ENCODE measurements at regions not wholly inside any gene's neighbourhood (a gene's known extent, or its start where the extent isn't known, plus 50 kb on each side); places are given as distances from the start of the nearest gene placed in this dataset.

DNA sequence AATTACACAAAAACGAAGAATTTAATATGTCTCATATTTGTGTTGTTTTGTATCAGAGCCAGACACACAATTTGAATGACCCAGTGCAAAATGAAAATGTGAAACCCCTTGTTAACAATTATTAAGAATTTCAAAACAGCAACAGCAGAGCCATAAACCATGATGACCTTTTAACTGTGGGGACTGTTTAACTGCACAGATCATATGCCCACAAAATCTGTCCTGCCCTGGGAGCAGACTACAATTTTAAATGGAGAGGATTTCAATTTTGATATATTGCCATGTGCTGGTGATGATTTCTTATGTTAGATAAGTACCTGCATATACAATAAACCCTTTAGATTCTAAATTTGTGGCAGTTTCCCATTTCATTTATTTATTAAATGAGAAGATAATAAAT lies 455.5 kb upstream of the MGAT4C start:
- Histone ChIP-seq H4K91ac (ENCODE audit: insufficient read length, low read depth, low read length) (no peak overlapping the region), H2BK5ac (ENCODE audit: insufficient read length, low read length) (no peak overlapping the region), H3K23me2 (ENCODE audit: insufficient read length, low read depth, low read length, poor library complexity, severe bottlenecking) (no peaks in the 10 kb centered on the region), H3K79me2 (ENCODE audit: insufficient read depth, low read length) (no peaks in the 10 kb centered on the region), H3K27ac (ENCODE audit: insufficient read length, low read depth, low read length) (no peak overlapping the region), H3K79me1 (ENCODE audit: insufficient read depth, low read depth, low read length, poor library complexity, severe bottlenecking) (no peaks in the 10 kb centered on the region), H3K4ac (ENCODE audit: low read depth, low read length) (no peak overlapping the region), H2AFZ (ENCODE audit: low read length) (no peak overlapping the region), H3K9ac (ENCODE audit: extremely low read depth, insufficient read length, low read length) (no peak overlapping the region), H3K27me3 (ENCODE audit: insufficient read depth, low read length) (no peaks in the 10 kb centered on the region), H2BK120ac (ENCODE audit: low read depth, low read length, poor library complexity, severe bottlenecking) (no peak overlapping the region), H3K14ac (ENCODE audit: insufficient read depth, low read length) (no peak overlapping the region), H3K9me3 (ENCODE audit: control insufficient read depth, low read depth, low read length) (no peaks in the 10 kb centered on the region), H3K56ac (ENCODE audit: insufficient read length, low read depth, low read length) (no peak overlapping the region), H3K4me2 (ENCODE audit: insufficient read depth, insufficient read length, low read length) (no peak overlapping the region), H3T11ph (ENCODE audit: low read length) (no peak overlapping the region), H4K20me1 (ENCODE audit: control insufficient read depth, insufficient read depth, insufficient read length) (no peaks in the 10 kb centered on the region), H3K4me1 (ENCODE audit: insufficient read depth, low read length) (no peaks in the 10 kb centered on the region), H3K18ac (ENCODE audit: insufficient read length, low read depth, low read length) (no peak overlapping the region), H4K8ac (replicated peaks; ENCODE audit: insufficient read length, low read depth, low read length) (no peak overlapping the region), H3K23ac (ENCODE audit: insufficient read length, low read depth, low read length) (no peak overlapping the region), H2BK12ac (ENCODE audit: insufficient read length, low read depth, low read length) (no peak overlapping the region), H4K5ac (ENCODE audit: insufficient read length, low read depth, low read length) (no peak overlapping the region), H2AK5ac (ENCODE audit: insufficient read length, low read length) (no peak overlapping the region), H2BK15ac (ENCODE audit: low read depth, low read length) (no peak overlapping the region), H2BK20ac (ENCODE audit: low read depth, low read length, poor library complexity, severe bottlenecking) (no peak overlapping the region)
- no peak for TF ChIP-seq CTCF (conservative IDR thresholded peaks at IDR 0.05)
- Mint-ChIP-seq H3K36me3 (ENCODE audit: insufficient read depth in 1 of 3, low read depth in 3 of 3) (peaks cover 14 to 26% (median 16%) of the 10 kb centered on the region in 3 experiments), H3K27ac (no peak overlapping the region), H3K9me3 (peaks cover 29 to 33% of the 10 kb centered on the region in 2 experiments), H3K4me1 (no peaks in the 10 kb centered on the region), H3K4me3 (no peak overlapping the region), H3K27me3 (ENCODE audit: low read depth) (no peaks in the 10 kb centered on the region)
- WGBS (ENCODE audit: extremely low coverage, insufficient read length, low lambda C conversion rate): no CpG with 5 or more reads among the region's 1 CpG
- DNase-seq: no peak
